ENCODE measurements at regions not wholly inside any gene's neighbourhood (a gene's known extent, or its start where the extent isn't known, plus 50 kb on each side); places are given as distances from the start of the nearest gene placed in this dataset.

DNA sequence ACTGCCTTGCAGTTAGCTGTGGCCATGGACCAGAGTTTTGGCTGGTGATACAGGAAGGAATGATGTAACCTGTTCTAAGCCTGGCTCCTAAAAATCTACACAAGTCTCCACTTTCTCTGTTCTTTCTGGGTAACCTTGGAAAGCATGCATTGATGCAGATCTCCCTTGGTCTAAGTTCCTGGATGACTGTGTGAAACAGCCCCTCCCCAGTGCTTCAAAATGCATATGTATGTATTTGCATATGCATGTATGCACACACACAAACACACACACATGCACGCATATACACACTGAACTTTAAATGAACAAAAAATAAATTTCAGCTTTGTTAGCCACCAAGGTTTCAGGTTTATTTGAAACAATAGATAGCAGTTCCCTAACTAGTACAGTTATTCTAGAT is 296.1 kb downstream of the OSR1 start:
- DNase-seq (no peak), ATAC-seq (ENCODE audit: insufficient read depth, low read depth) (no peak)
- Histone ChIP-seq H3K27ac (ENCODE audit: low read length) (no peak overlapping the region), H4K20me1 (ENCODE audit: insufficient read depth, low read length) (no peaks in the 10 kb centered on the region), H2AFZ (ENCODE audit: low read depth, low read length) (no peak overlapping the region), H3K79me2 (ENCODE audit: insufficient read depth, low read length) (no peaks in the 10 kb centered on the region), H3K27me3 (ENCODE audit: insufficient read depth, low read length, poor library complexity) (no peaks in the 10 kb centered on the region), H3K4me2 (ENCODE audit: insufficient read depth, low read length) (no peak overlapping the region), H3K4me3 (ENCODE audit: low read depth in 1 of 2, low read length in 2 of 2) (no peak overlapping the region), H3K36me3 (ENCODE audit: insufficient read depth, low read length) (no peaks in the 10 kb centered on the region), H3K9ac (ENCODE audit: low read depth, low read length) (no peak overlapping the region), H3K9me3 (ENCODE audit: insufficient read depth, low read length, severe bottlenecking) (no peaks in the 10 kb centered on the region), H3K4me1 (ENCODE audit: insufficient read depth, low read length) (no peaks in the 10 kb centered on the region)
- TF ChIP-seq, protein P1, sequence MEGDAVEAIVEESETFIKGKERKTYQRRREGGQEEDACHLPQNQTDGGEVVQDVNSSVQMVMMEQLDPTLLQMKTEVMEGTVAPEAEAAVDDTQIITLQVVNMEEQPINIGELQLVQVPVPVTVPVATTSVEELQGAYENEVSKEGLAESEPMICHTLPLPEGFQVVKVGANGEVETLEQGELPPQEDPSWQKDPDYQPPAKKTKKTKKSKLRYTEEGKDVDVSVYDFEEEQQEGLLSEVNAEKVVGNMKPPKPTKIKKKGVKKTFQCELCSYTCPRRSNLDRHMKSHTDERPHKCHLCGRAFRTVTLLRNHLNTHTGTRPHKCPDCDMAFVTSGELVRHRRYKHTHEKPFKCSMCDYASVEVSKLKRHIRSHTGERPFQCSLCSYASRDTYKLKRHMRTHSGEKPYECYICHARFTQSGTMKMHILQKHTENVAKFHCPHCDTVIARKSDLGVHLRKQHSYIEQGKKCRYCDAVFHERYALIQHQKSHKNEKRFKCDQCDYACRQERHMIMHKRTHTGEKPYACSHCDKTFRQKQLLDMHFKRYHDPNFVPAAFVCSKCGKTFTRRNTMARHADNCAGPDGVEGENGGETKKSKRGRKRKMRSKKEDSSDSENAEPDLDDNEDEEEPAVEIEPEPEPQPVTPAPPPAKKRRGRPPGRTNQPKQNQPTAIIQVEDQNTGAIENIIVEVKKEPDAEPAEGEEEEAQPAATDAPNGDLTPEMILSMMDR (IDR thresholded peaks at IDR 0.05; ENCODE audit: borderline replicate concordance, extremely low read depth, low read length, poor library complexity, severe bottlenecking), result no peak
- no peak for TF ChIP-seq EZH2 (IDR thresholded peaks at IDR 0.05; ENCODE audit: borderline replicate concordance, low read depth, low read length, severe bottlenecking)

DNA sequence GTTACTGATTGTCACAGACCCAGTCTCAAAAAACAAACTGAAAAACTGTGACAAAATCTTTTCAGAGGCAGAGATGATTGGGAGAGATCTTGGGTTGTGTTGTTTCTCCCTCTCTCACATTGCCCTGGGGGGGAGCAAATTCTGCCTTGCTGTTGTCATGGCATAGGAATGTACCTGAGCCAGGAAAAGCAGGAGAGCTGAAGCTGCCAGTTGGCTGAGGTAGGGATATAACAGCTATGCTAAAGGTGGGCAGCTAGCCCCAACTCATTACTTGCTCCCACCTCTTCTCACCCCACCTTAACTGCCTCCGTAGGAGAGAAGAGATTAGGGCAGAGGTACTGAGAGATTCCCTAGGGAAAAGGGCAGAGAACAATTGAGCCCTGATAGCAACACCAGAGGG is 299.3 kb downstream of the OSR1 start:
- Histone ChIP-seq H3K4me1 (ENCODE audit: insufficient read depth, low read length) (no peaks in the 10 kb centered on the region), H3K9me3 (ENCODE audit: insufficient read depth, low read length, severe bottlenecking) (no peaks in the 10 kb centered on the region), H3K4me3 (ENCODE audit: low read depth in 1 of 2, low read length in 2 of 2) (no peak overlapping the region), H3K79me2 (ENCODE audit: insufficient read depth, low read length) (no peaks in the 10 kb centered on the region), H3K27me3 (ENCODE audit: insufficient read depth, low read length, poor library complexity) (no peaks in the 10 kb centered on the region), H2AFZ (ENCODE audit: low read depth, low read length) (no peak overlapping the region), H3K27ac (ENCODE audit: low read length) (no peak overlapping the region), H3K36me3 (ENCODE audit: insufficient read depth, low read length) (no peaks in the 10 kb centered on the region), H4K20me1 (ENCODE audit: insufficient read depth, low read length) (no peaks in the 10 kb centered on the region), H3K9ac (ENCODE audit: low read depth, low read length) (no peak overlapping the region), H3K4me2 (ENCODE audit: insufficient read depth, low read length) (no peak overlapping the region)
- DNase-seq (no peak), ATAC-seq (ENCODE audit: insufficient read depth, low read depth) (no peak)
- TF ChIP-seq, protein P1 (IDR thresholded peaks at IDR 0.05; ENCODE audit: borderline replicate concordance, extremely low read depth, low read length, poor library complexity, severe bottlenecking), result no peak
- no peak for TF ChIP-seq EZH2 (IDR thresholded peaks at IDR 0.05; ENCODE audit: borderline replicate concordance, low read depth, low read length, severe bottlenecking)

DNA sequence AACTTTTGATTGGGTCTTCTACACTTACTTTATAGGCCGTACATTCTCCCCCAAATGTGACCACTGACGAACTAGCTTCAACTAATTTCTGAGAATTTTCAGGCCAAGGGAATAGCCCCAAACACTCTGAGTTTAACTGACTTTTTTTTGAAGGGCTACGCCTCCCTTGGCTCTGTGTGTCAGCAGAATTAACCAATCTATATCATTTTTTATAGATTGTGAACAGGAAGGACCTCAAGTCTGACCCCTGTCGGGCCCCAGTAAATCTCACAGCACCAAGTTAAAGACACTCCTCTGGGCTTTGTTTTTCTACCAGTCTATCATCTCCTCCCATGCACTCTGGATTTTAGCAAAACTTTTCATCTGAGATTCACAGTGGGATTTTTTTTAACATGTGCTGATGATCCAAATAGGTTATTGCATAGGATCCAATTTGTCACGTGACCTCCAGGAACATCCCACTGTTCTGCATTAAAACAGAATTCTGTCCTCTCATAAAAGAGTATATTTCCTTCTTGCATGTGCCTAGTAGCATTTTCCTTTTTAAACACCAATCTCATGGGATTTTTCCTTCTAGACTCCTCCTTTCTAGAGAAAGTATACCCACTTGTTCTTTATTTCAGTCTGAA is 307.1 kb downstream of the OSR1 start:
- H2AFZ ChIP-seq (ENCODE audit: low read depth, low read length), result no peak overlapping the region
- no peaks in the 10 kb centered on the region for H3K27me3 ChIP-seq (ENCODE audit: insufficient read depth, low read length, poor library complexity)
- H3K27ac ChIP-seq (ENCODE audit: low read length), result no peak overlapping the region
- TF ChIP-seq, protein P1 (IDR thresholded peaks at IDR 0.05; ENCODE audit: borderline replicate concordance, extremely low read depth, low read length, poor library complexity, severe bottlenecking), result no peak
- TF ChIP-seq EZH2 (IDR thresholded peaks at IDR 0.05; ENCODE audit: borderline replicate concordance, low read depth, low read length, severe bottlenecking), result no peak
- H4K20me1 ChIP-seq (ENCODE audit: insufficient read depth, low read length), result no peaks in the 10 kb centered on the region
- DNase-seq, result no peak
- no peak overlapping the region for H3K4me3 ChIP-seq (ENCODE audit: low read depth in 1 of 2, low read length in 2 of 2)
- no peaks in the 10 kb centered on the region for H3K79me2 ChIP-seq (ENCODE audit: insufficient read depth, low read length)
- H3K4me1 ChIP-seq (ENCODE audit: insufficient read depth, low read length), result no peaks in the 10 kb centered on the region
- no peak overlapping the region for H3K4me2 ChIP-seq (ENCODE audit: insufficient read depth, low read length)
- no peaks in the 10 kb centered on the region for H3K36me3 ChIP-seq (ENCODE audit: insufficient read depth, low read length)
- H3K9me3 ChIP-seq (ENCODE audit: insufficient read depth, low read length, severe bottlenecking), result no peaks in the 10 kb centered on the region
- no peak for ATAC-seq (ENCODE audit: insufficient read depth, low read depth)
- H3K9ac ChIP-seq (ENCODE audit: low read depth, low read length), result no peak overlapping the region
